ENCODE measurements at regions not wholly inside any gene's neighbourhood (a gene's known extent, or its start where the extent isn't known, plus 50 kb on each side); places are given as distances from the start of the nearest gene placed in this dataset.

- no peak for DNase-seq
Observed at GRCh38 chr9:126095546-126096190, 231.0 kb upstream of the MVB12B start.

GRCh38 chr9:126096340-126096739 lies 230.3 kb upstream of the MVB12B start:
- no peak for DNase-seq

- no peak for DNase-seq
Observed at GRCh38 chr9:126097679-126098078, 228.9 kb upstream of the MVB12B start.

DNA sequence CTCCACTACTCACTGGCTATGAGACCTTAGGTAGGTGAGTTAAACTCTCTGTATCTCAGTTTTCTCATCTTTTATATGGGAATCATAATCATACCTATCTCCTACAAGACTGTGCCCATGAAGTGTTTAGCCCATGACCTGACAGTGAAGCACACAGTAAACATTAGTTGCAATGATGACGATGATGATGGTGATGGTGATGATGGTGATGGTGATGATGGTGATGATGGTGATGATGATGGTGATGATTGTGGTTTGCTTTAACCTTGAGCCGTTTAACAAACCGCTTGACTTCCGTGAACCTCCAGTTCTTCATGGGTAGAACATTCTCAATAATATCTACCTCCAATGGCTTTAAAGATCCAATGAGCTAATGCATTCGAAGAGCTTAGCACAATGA lies 220.2 kb upstream of the MVB12B start:
- DNase-seq: no peak

DNA sequence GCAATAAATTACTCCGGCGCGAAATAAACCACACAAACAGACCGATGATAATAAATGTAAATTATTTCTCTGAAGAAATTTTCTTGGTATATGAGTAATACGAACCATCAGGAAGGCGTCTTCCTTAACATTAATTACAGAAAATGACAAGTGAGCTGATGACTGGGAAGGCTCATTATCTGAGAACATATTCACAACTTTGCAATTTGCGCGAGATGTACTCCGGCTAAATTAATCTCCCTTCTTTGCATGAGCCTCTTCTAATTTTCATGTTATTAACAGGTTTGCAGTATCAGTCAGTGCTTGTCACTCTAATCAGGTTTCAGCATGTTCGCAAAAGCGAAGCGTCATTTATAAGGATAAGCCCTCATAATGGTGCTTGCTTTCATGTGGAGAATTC lies 218.9 kb upstream of the MVB12B start:
- DNase-seq: no peak

DNA sequence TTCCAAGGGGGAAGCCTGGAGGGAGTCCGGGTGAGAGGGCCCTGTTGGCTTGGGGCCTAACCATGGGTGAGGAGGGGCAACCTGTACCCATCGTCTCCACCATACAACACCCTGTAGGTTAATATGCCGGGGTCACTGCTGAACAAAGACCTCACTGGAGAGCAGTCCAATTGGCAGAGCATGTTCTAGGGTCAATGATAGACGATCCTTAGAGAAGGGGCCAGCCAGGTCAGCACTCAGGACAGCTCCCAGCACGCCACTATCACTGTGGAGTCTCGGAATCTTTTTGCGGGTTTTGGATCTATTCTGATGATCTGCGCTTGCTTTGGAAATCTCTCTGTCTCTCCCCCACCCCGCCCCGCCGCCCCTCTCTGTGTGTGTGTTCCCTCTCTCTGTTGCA lies 218.4 kb upstream of the MVB12B start:
- DNase-seq: no peak

GRCh38 chr9:126109575-126109974 lies 217.1 kb upstream of the MVB12B start:
- DNase-seq: no peak

DNA sequence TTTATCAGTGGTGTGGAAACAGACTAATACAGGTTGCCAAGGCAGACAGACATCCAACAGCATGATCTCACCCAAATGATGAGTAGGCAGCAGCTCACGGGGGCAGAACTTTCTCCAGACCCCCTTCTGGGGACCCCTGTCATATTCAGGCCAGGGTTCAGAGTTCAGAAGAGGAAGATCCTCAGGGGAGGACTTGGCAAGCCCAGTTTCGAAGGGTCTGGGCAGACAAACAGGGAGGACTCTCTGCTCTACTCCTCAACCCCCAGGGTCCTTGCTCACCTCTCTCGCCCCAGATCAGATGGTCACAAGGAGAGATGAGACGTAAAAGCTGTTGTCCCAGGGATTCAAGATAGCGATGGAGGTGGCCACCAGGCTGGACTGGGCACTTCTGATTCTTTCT lies 215.1 kb upstream of the MVB12B start:
- no peak for DNase-seq

- DNase-seq: no peak
Observed at GRCh38 chr9:126112135-126112720, 214.4 kb upstream of the MVB12B start.

GRCh38 chr9:126113176-126113575 lies 213.5 kb upstream of the MVB12B start:
- no peak for DNase-seq

DNA sequence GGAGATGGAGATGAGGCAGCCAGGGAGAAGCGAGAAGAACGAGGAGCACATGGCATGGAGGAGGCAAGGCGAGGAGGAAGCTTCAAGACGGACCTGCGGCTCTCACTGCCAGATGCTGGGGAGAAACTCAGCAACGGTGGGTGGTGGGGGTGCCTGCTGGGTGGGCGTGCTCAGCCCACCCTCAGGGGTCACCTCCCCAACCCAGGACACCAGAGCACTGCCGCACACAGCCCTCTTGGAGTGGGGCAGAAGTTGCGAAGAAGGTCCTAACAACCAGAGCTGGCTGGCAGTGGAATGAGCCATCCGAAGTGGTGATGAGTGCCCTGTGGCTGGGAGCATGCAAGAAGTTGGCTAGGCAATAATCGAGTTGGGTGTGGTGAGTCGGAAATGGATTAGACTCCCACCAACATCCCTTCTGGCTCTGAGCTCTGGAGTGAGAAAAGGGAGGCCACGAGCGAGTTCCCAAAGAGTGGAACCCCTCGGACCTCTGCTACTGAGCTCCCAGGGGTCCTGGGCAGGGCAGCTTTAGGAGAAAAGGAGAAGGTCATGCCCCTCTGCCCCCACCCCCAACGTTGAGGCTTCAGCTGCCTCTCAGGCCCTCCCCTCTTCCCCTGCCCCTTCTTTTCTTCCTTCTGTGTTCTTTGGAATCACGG lies 212.7 kb upstream of the MVB12B start:
- no peak for DNase-seq

- no peak for DNase-seq
Observed at GRCh38 chr9:126114409-126114760, 212.2 kb upstream of the MVB12B start.

DNA sequence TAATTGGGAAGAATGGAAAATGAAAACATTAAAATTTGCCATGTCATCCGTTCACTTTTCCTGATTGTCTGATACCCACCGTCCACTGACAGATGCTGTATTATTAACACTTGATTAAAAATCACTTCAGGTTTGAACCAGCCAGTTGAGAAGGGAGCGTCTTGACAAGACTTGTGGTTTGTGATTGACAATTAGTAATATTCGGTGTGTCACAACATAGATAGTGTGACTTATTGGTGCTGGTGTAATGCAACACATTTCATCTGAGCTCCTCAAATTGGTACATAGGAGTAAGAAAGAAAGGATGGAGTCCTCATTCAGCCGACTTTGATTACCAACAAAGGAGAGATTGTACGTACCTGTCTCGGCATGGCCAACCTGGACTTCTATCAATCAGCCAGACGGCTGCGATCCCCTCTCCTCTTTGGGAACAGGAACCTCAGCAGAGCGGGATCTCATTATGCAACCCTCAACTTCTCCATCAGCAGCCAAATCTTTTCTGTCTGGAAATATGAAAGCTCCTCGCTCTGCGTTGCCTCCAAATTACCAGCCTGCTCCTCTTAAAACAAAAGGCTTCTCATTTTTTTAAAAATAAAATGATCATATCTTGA lies 211.7 kb upstream of the MVB12B start:
- no peak for DNase-seq

GRCh38 chr9:126116351-126117157 lies 210.1 kb upstream of the MVB12B start:
- DNase-seq: no peak

DNA sequence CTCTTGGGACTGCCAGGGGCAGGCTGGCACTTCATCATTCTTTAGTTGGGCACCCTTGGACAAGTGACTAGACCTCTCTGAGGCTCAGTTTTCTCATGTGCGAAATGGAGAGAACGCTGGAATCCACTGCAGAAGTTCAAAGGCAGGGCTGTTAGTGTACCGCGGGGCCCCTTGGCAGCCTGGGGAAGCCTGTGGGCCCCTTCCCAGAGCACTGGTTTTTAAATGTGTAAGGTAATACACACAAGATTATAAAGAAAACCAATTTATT lies 209.5 kb upstream of the MVB12B start:
- no peak for DNase-seq

- DNase-seq: no peak
Observed at GRCh38 chr9:126117631-126118030, 209.0 kb upstream of the MVB12B start.

DNA sequence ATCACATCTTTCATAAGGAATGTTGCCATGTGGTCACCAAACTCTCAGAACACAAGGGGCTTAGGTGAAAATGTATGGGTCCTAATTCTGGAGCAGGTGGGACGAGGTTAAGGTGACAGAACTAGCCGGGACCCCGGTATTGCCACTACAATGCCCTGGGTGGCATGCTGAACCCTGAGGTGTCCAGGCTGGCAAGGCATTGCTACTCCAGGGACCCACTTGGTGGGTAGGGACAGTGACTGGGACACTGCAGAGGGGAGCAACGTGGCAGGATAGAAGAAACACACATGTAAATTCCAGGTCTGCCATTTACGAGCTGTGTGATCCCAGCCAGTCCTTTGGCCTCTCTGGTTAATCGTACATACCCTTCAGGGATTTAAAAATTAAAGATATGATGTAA lies 206.9 kb upstream of the MVB12B start:
- no peak for DNase-seq

- no peak for DNase-seq
Observed at GRCh38 chr9:126122901-126123616, 203.6 kb upstream of the MVB12B start.

DNA sequence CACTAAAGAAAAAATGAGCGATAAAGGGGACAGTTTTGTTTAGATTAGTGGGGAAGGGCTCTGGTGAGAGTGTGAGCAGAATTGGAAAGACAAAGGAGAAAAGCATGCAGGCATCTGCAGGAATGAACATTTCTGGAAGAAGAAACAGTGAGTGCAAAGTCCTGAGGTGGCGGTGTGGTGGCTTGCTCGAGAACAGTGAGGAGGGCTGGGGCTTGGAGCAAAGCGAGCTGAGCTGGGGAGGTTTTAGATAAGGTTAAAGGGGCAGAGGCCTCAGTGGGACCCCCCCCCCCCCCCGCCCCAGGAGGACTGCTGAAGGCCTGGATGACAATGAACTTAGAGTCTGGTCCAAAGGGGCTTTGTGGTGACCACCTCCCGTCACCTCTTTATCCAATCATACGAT lies 202.7 kb upstream of the MVB12B start:
- no peak for DNase-seq

- no peak for DNase-seq
Observed at GRCh38 chr9:126125177-126125576, 201.5 kb upstream of the MVB12B start.

DNA sequence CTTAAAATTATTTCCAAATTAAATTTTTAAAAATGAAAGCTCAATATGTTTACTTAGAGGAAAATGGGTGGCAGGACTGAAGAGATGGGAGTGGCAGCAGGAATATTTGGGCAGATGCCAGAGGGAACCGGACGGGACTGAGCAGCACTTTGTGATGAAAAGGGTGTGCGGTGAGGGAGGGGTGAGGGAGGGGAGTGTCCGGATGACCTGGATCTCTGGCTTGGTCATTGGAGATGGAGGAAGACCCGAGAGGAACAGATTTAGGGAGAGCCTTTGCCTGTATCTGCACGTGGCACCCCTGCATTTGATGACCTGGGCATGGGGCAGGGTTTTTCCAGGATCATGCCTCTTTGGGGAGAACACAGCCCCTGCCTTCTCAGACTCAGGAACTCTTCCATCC lies 201.1 kb upstream of the MVB12B start:
- no peak for DNase-seq

DNA sequence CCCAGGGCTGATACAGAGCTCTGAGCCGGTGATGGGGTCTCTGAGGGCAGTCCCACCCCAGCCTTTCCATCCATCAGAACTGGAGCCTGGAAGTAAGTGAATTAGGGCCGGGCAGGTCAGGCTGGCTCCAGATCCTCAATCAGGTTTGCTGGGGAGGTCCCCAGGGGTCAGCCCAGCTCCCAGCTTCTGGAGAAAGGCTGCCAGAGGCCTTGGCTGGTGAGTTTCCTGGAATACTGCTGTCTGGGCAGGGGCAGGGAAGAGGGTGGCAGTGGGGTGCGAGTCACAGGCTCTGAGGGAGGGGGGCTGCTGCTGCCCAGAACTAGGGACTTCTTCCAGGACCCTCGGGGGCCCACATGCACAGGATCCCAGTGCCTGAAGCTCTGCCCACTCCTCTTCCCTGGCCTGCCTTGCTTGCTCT lies 200.6 kb upstream of the MVB12B start:
- no peak for DNase-seq

- no peak for DNase-seq
Observed at GRCh38 chr9:126126807-126127206, 199.8 kb upstream of the MVB12B start.

All from NCI-H187 (cell line).